ENCODE measurements at regions not wholly inside any gene's neighbourhood (a gene's known extent, or its start where the extent isn't known, plus 50 kb on each side); places are given as distances from the start of the nearest gene placed in this dataset.

- no peaks in the 10 kb centered on the region for H3K27me3 ChIP-seq (ENCODE audit: insufficient read depth)
- H3K27ac Mint-ChIP-seq, result no peak overlapping the region
- H3K4me3 ChIP-seq, result no peak overlapping the region
- no peak overlapping the region for H3K4me3 Mint-ChIP-seq
- no peak for ATAC-seq
- H3K27ac ChIP-seq (ENCODE audit: low read depth), result no peak overlapping the region
- H3K4me1 ChIP-seq (ENCODE audit: insufficient read depth), result no peaks in the 10 kb centered on the region
- H4K20me1 ChIP-seq (replicated peaks; ENCODE audit: insufficient read depth), result no peaks in the 10 kb centered on the region
- no peaks in the 10 kb centered on the region for H3K36me3 ChIP-seq (ENCODE audit: insufficient read depth)
- peaks cover 32% of the 10 kb centered on the region for H3K36me3 Mint-ChIP-seq (ENCODE audit: low read depth)
- H3F3A ChIP-seq (replicated peaks; ENCODE audit: low read depth), result no peaks in the 10 kb centered on the region
- peaks cover 84% of the 10 kb centered on the region for H3K9me3 Mint-ChIP-seq
- TF ChIP-seq STAT1 (IDR thresholded peaks at IDR 0.05; ENCODE audit: unreplicated experiment) (no peak), EZH2 (IDR thresholded peaks at IDR 0.05; ENCODE audit: low read depth, unreplicated experiment) (no peak), CTCF (conservative IDR thresholded peaks at IDR 0.05; ENCODE audit: low read depth in 2 of 2) (no peak), ZNF462 (CRISPR knock-in tag; IDR thresholded peaks at IDR 0.05) (no peak), JUNB (IDR thresholded peaks at IDR 0.05; ENCODE audit: unreplicated experiment) (no peak), EZH2phosphoT487 (IDR thresholded peaks at IDR 0.05; ENCODE audit: unreplicated experiment) (no peak), ZNF331 (CRISPR knock-in tag; IDR thresholded peaks at IDR 0.05; ENCODE audit: low read depth) (no peak), CREB1 (CRISPR knock-in tag; IDR thresholded peaks at IDR 0.05; ENCODE audit: low read depth) (no peak), ETS1 (IDR thresholded peaks at IDR 0.05) (no peak), NANOG (IDR thresholded peaks at IDR 0.05; ENCODE audit: borderline replicate concordance) (no peak), ZNF114 (CRISPR knock-in tag; IDR thresholded peaks at IDR 0.05) (no peak), REST (IDR thresholded peaks at IDR 0.05; ENCODE audit: unreplicated experiment) (no peak), POLR2AphosphoS5 (IDR thresholded peaks at IDR 0.05; ENCODE audit: low read depth) (no peak)
- no peak overlapping the region for H2AFZ ChIP-seq
- peaks cover 4% of the 10 kb centered on the region for H3K27me3 Mint-ChIP-seq (ENCODE audit: insufficient read depth, low read depth, poor library complexity)
- H3K4me2 ChIP-seq, result no peak overlapping the region
- no peaks in the 10 kb centered on the region for H3K4me1 Mint-ChIP-seq
- no peak for DNase-seq (ENCODE audit: low spot score)
- no peaks in the 10 kb centered on the region for H3K9me2 ChIP-seq (ENCODE audit: insufficient read depth)
- H3K79me2 ChIP-seq (replicated peaks; ENCODE audit: insufficient read depth), result no peaks in the 10 kb centered on the region
Measured at GRCh38 chr10:130751106-130751840, 560.2 kb downstream of the TCERG1L start.

Measured in GM23338 (cell line).